ENCODE measurements at regions not wholly inside any gene's neighbourhood (a gene's known extent, or its start where the extent isn't known, plus 50 kb on each side); places are given as distances from the start of the nearest gene placed in this dataset.

DNA sequence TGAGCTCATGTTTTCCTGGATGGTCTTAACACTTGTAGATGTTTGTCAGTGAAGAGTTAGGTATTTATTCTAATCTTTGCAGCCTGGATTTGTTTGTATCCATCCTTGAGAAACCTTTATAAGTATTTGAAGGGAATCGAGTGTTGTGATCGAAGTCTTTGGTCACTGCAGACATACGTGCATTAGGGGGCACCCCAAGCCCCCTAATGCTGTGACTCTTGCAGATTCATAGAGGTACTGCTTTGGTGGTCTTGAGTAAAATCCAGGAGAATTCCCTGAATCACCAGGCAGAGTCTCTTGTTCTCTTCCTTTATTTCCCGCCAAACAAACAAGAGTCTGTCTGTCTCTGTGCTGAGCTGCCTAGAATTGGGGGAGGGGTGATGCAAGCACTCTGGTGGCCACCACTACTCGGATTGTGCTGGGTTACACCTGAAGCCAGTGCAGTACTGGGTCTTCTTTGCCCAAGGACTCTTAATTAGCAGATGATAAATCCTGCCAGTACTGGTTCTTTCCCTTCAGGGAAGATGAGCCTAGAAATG is 170.5 kb upstream of the POU1F1 start:
- Histone ChIP-seq H3K27ac (no peak overlapping the region), H3K27me3 (no peaks in the 10 kb centered on the region), H3K36me3 (replicated peaks in 1 of 2; ENCODE audit: insufficient read depth in 1 of 2, low read depth in 2 of 2) (no peaks in the 10 kb centered on the region), H3K4me3 (no peak overlapping the region), H3K9me3 (no peaks in the 10 kb centered on the region), H3K4me1 (no peaks in the 10 kb centered on the region)
- WGBS, 2 donors, result 44 to 58% methylated on average over 5 of the region's 5 CpGs
- ATAC-seq (no peak), DNase-seq (no peak)
- TF ChIP-seq POLR2A (IDR thresholded peaks at IDR 0.05), result no peak
- TF ChIP-seq, protein P1, sequence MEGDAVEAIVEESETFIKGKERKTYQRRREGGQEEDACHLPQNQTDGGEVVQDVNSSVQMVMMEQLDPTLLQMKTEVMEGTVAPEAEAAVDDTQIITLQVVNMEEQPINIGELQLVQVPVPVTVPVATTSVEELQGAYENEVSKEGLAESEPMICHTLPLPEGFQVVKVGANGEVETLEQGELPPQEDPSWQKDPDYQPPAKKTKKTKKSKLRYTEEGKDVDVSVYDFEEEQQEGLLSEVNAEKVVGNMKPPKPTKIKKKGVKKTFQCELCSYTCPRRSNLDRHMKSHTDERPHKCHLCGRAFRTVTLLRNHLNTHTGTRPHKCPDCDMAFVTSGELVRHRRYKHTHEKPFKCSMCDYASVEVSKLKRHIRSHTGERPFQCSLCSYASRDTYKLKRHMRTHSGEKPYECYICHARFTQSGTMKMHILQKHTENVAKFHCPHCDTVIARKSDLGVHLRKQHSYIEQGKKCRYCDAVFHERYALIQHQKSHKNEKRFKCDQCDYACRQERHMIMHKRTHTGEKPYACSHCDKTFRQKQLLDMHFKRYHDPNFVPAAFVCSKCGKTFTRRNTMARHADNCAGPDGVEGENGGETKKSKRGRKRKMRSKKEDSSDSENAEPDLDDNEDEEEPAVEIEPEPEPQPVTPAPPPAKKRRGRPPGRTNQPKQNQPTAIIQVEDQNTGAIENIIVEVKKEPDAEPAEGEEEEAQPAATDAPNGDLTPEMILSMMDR (IDR thresholded peaks at IDR 0.05), result no peak
- intact Hi-C loops (cut with DNase I), result no loop called here

DNA sequence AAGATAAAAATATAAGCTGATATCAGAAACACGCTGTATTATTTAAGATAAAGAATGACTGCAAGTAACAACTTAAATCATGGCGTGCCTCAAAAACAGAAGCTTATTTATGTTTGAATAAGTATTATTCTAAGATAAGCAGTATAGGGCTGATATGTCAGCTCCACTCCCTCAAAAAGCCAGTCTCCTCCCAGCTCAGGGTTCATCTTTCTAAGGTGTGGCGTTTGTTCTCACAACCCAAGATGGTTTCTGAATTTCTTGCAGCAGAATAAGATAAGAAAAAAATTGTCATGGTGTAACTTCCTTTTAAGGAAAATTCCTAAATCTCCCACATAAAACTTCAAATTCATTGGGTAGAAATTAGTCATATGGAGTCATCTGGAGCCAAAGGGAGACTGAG is 166.1 kb upstream of the POU1F1 start:
- Histone ChIP-seq H3K4me3 (no peak overlapping the region), H3K36me3 (replicated peaks in 1 of 2; ENCODE audit: insufficient read depth in 1 of 2, low read depth in 2 of 2) (no peaks in the 10 kb centered on the region), H3K4me1 (no peaks in the 10 kb centered on the region), H3K9me3 (no peaks in the 10 kb centered on the region), H3K27me3 (no peaks in the 10 kb centered on the region), H3K27ac (no peak overlapping the region)
- ATAC-seq (no peak), DNase-seq (no peak)
- TF ChIP-seq, protein P1 (IDR thresholded peaks at IDR 0.05), result no peak
- no peak for TF ChIP-seq POLR2A (IDR thresholded peaks at IDR 0.05)
- intact Hi-C loops (cut with DNase I), result no loop called here
- WGBS, 2 donors, result 57 to 59% methylated on average over 3 of the region's 3 CpGs

DNA sequence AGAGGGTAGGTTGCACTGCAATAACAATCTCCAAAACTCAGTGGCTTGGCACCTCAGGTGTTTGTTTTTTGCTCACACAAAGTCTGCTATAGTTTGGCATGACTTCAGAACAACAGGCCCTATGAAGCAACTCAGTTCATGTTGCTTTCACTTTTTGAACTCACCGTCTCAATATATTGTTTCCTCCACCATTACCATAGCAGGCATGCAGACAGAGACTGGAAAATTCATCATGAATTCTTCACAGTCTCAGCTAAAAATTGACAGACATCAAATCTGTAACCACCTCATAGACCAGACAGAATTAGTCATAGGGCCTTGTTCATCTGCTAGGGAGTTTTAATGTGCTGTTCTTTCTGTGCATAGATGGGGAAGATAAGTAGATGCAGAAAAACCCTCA is 161.4 kb upstream of the POU1F1 start:
- TF ChIP-seq POLR2A (IDR thresholded peaks at IDR 0.05), result no peak
- TF ChIP-seq, protein P1 (IDR thresholded peaks at IDR 0.05), result no peak
- no peaks in the 10 kb centered on the region for H3K27me3 ChIP-seq
- DNase-seq (no peak), ATAC-seq (no peak)
- H3K9me3 ChIP-seq, result no peaks in the 10 kb centered on the region
- H3K4me3 ChIP-seq, result no peak overlapping the region
- H3K4me1 ChIP-seq, result no peaks in the 10 kb centered on the region
- intact Hi-C loops (cut with DNase I), result no loop called here
- no peaks in the 10 kb centered on the region for H3K36me3 ChIP-seq (replicated peaks in 1 of 2; ENCODE audit: insufficient read depth in 1 of 2, low read depth in 2 of 2)
- WGBS, 2 donors, result 59 to 63% methylated on average over 1 of the region's 1 CpG
- H3K27ac ChIP-seq, result no peak overlapping the region

GRCh38 chr3:87436781-87437543 is 160.6 kb upstream of the POU1F1 start:
- 51 to 54% methylated on average over 7 of the region's 7 CpGs for WGBS, 2 donors
- Histone ChIP-seq H3K36me3 (replicated peaks in 1 of 2; ENCODE audit: insufficient read depth in 1 of 2, low read depth in 2 of 2) (no peaks in the 10 kb centered on the region), H3K9me3 (no peaks in the 10 kb centered on the region), H3K27ac (no peak overlapping the region), H3K4me3 (no peak overlapping the region), H3K27me3 (no peaks in the 10 kb centered on the region), H3K4me1 (no peaks in the 10 kb centered on the region)
- TF ChIP-seq, protein P1 (IDR thresholded peaks at IDR 0.05), result no peak
- TF ChIP-seq POLR2A (IDR thresholded peaks at IDR 0.05), result no peak
- DNase-seq (no peak), ATAC-seq (no peak)
- intact Hi-C loops (cut with DNase I), result no loop called here

Data from body of pancreas (tissue), 4 donors.